Keratinocyte (primary cell): ENCODE measurements at regions not wholly inside any gene's neighbourhood (a gene's known extent, or its start where the extent isn't known, plus 50 kb on each side); places are given as distances from the start of the nearest gene placed in this dataset.

Experiments used
- DNase-seq: peaks from one replicate; pipeline ENCODE4 v3.0.0-alpha.2; 2011; ENCODE audit warnings: low read depth, missing footprints, low spot score
- FAIRE-seq: peaks from 2 replicates; lab custom pipeline; 2011; peaks lifted over from hg19 to GRCh38; lab: Jason Lieb, UNC
- H2AFZ ChIP-seq: 2 replicates; pipeline ENCODE4 v1.6.0; 2012; ENCODE audit warnings: low read length, control low read depth, inconsistent platforms; ENCODE audit not compliant: control insufficient read depth
- H3K27ac ChIP-seq: 2 replicates; pipeline ENCODE4 v1.5.1; 2011; ENCODE audit warnings: low read length; ENCODE audit not compliant: control insufficient read depth, insufficient read depth
- H3K27me3 ChIP-seq: 3 replicates; pipeline ENCODE4 v1.6.0; 2011; ENCODE audit warnings: low read length; ENCODE audit not compliant: control insufficient read depth, insufficient read depth; ENCODE audit errors: extremely low read depth
- H3K36me3 ChIP-seq, 2 experiments: 2 replicates in 1 of 2; 3 replicates in 1 of 2; pipeline ENCODE4 v1.5.1; 2011; ENCODE audit warnings: low read length in 2 of 2, mild to moderate bottlenecking in 1 of 2; ENCODE audit not compliant: control insufficient read depth in 2 of 2, insufficient read depth in 2 of 2; ENCODE audit errors: extremely low read depth in 1 of 2
- H3K4me1 ChIP-seq: 3 replicates; pipeline ENCODE4 v1.5.1; 2011; ENCODE audit warnings: low read length; ENCODE audit not compliant: control insufficient read depth, insufficient read depth; ENCODE audit errors: extremely low read depth
- H3K4me2 ChIP-seq: 3 replicates; pipeline ENCODE4 v1.6.0; 2011; ENCODE audit warnings: low read depth, low read length; ENCODE audit not compliant: control insufficient read depth, insufficient read depth; ENCODE audit errors: extremely low read depth
- H3K4me3 ChIP-seq, 3 experiments: fragments of 200-600 bp in 1 of 3; sonication (generic) in 1 of 3; 2 replicates in 2 of 3; 3 replicates in 1 of 3; pipeline ENCODE4 v1.5.1; 2011 to 2016; ENCODE audit warnings: low read length in 3 of 3, mild to moderate bottlenecking in 3 of 3, control low read depth in 2 of 3, inconsistent platforms in 1 of 3, low read depth in 1 of 3, mixed read lengths in 1 of 3, mixed run types in 1 of 3, moderate library complexity in 1 of 3; ENCODE audit not compliant: control insufficient read depth in 2 of 3, insufficient read depth in 2 of 3; ENCODE audit errors: extremely low read depth in 1 of 3
- H3K79me2 ChIP-seq: 2 replicates; pipeline ENCODE4 v1.6.0; 2012; ENCODE audit warnings: low read length; ENCODE audit not compliant: control insufficient read depth, insufficient read depth
- H3K9ac ChIP-seq: 3 replicates; pipeline ENCODE4 v1.6.0; 2011; ENCODE audit warnings: low read length; ENCODE audit not compliant: control insufficient read depth, insufficient read depth; ENCODE audit errors: extremely low read depth
- H3K9me1 ChIP-seq: 3 replicates; pipeline ENCODE4 v1.6.0; 2011; ENCODE audit warnings: low read length; ENCODE audit not compliant: control insufficient read depth, insufficient read depth; ENCODE audit errors: extremely low read depth
- H3K9me3 ChIP-seq: 2 replicates; pipeline ENCODE4 v1.5.1; 2012; ENCODE audit warnings: low read depth, low read length; ENCODE audit not compliant: control insufficient read depth
- H4K20me1 ChIP-seq: 3 replicates; pipeline ENCODE4 v1.6.0; 2011; ENCODE audit warnings: low read length; ENCODE audit not compliant: control insufficient read depth, insufficient read depth; ENCODE audit errors: extremely low read depth
- EZH2 ChIP-seq: IDR thresholded peaks from one replicate; pipeline ENCODE4 v1.6.1; 2012; ENCODE audit warnings: inconsistent platforms, mild to moderate bottlenecking, low read length, moderate library complexity
- dilution Hi-C: fragments of 300-500 bp; cut with MboI; formaldehyde crosslinking; loops from one replicate; pipeline ENCODE4 v1.7.0; 2020; ENCODE audit warnings: low sequenced_read_pairs; ENCODE audit not compliant: extremely low pct_ligation_motif_present
- TF ChIP-seq, protein P1 (sequence below), 3 experiments: IDR thresholded peaks in 1 of 3; conservative IDR thresholded peaks in 1 of 3; optimal IDR thresholded peaks in 1 of 3; 2 replicates in 2 of 3; 3 replicates in 1 of 3; pipeline versions ENCODE3 to v1.5.1; 2011; ENCODE audit warnings: low read length in 3 of 3, mild to moderate bottlenecking in 3 of 3, moderate library complexity in 2 of 3, control low read depth in 1 of 3, inconsistent platforms in 1 of 3; ENCODE audit not compliant: insufficient read depth in 2 of 3; ENCODE audit errors: extremely low read depth in 1 of 3

DNA sequence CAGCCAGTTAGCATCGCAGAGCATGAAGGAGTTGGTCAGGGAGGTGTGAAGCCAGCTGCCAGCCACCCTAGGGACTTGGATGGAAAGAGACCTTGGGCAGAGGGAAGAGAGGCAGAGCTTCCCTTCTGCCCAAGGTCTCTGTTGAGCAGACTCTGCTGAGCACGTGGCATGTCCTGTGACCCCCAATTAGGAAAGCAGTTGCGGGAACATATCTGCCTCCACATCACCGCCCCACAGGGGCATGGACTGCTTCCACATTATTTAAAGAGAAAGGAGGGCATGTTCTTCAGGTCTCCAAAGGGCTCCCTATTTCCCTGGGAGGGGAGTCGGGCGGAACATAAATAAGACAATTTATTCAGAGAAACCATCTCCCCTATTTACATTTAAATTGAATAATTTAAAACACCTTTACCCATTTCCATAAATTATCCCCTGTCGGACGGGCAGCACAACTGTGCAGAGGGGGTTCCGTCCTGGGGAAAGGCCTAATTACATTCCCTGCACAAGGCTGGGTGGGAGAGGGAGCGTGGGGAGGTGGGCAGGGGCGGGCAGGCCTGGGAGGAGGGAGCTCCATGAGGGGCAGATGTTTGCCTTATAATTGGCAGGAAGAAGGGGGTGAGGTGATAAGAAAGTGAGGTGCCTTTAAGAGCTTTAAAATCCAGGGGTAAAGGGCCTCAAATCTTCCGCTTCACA is 88.8 kb upstream of the THY1 start:
- Histone ChIP-seq H4K20me1 (no peaks in the 10 kb centered on the region), H3K27ac (no peak overlapping the region), H3K27me3 (peaks cover 20% of the 10 kb centered on the region), H3K4me1 (peaks cover 9% of the 10 kb centered on the region), H3K9ac (no peak overlapping the region), H3K4me3 (no peak overlapping the region), H3K9me3 (no peaks in the 10 kb centered on the region), H3K36me3 (no peaks in the 10 kb centered on the region), H2AFZ (no peak overlapping the region), H3K9me1 (no peaks in the 10 kb centered on the region), H3K79me2 (no peaks in the 10 kb centered on the region), H3K4me2 (no peak overlapping the region)
- no peak for TF ChIP-seq EZH2
- TF ChIP-seq, protein P1, sequence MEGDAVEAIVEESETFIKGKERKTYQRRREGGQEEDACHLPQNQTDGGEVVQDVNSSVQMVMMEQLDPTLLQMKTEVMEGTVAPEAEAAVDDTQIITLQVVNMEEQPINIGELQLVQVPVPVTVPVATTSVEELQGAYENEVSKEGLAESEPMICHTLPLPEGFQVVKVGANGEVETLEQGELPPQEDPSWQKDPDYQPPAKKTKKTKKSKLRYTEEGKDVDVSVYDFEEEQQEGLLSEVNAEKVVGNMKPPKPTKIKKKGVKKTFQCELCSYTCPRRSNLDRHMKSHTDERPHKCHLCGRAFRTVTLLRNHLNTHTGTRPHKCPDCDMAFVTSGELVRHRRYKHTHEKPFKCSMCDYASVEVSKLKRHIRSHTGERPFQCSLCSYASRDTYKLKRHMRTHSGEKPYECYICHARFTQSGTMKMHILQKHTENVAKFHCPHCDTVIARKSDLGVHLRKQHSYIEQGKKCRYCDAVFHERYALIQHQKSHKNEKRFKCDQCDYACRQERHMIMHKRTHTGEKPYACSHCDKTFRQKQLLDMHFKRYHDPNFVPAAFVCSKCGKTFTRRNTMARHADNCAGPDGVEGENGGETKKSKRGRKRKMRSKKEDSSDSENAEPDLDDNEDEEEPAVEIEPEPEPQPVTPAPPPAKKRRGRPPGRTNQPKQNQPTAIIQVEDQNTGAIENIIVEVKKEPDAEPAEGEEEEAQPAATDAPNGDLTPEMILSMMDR (optimal IDR thresholded peaks at IDR 0.05 in 1 of 3, IDR thresholded peaks at IDR 0.05 in 1 of 3, conservative IDR thresholded peaks at IDR 0.05 in 1 of 3; ENCODE audit: extremely low read depth in 1 of 3, insufficient read depth in 2 of 3, low read length in 3 of 3) = no peak
- FAIRE-seq (no peak), DNase-seq (no peak)
- dilution Hi-C loops = no loop called here

DNA sequence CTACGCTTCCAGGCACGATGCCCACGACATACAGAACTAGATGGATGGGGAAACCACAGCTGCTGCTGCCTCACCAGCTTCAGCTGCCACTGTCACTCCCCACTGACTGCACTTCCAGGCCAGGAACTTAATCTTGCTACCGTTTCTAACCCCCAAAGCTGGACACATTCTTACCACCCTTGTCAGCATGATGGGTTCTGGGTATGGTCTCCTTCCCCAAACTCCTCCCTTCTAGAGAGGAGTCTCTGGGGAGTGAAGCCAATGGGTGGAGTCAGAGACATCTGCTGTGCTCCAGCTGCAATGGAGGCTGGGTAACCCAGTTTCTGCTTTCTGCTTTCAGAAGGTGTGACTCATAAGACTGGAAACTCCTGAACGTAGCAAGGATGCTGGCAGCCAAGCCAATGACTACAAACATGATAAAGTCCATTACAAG is 87.0 kb upstream of the THY1 start:
- peaks cover 9% of the 10 kb centered on the region for H3K4me1 ChIP-seq
- FAIRE-seq = peak; percentile 79
- H3K27me3 ChIP-seq = peaks cover 20% of the 10 kb centered on the region
- peak overlapping the region; percentile 8 for H3K4me2 ChIP-seq
- H4K20me1 ChIP-seq = no peaks in the 10 kb centered on the region
- H3K27ac ChIP-seq = no peak overlapping the region
- dilution Hi-C loops = no loop called here
- no peaks in the 10 kb centered on the region for H3K9me3 ChIP-seq
- H3K4me3 ChIP-seq = no peak overlapping the region
- DNase-seq = no peak
- H2AFZ ChIP-seq = no peak overlapping the region
- TF ChIP-seq, protein P1 (optimal IDR thresholded peaks at IDR 0.05 in 1 of 3, IDR thresholded peaks at IDR 0.05 in 1 of 3, conservative IDR thresholded peaks at IDR 0.05 in 1 of 3; ENCODE audit: extremely low read depth in 1 of 3, insufficient read depth in 2 of 3, low read length in 3 of 3) = no peak
- no peak for TF ChIP-seq EZH2
- H3K9me1 ChIP-seq = no peaks in the 10 kb centered on the region
- H3K79me2 ChIP-seq = no peaks in the 10 kb centered on the region
- H3K9ac ChIP-seq = no peak overlapping the region
- H3K36me3 ChIP-seq = no peaks in the 10 kb centered on the region
